IMR-90 (cell line): ENCODE measurements at regions not wholly inside any gene's neighbourhood (a gene's known extent, or its start where the extent isn't known, plus 50 kb on each side); places are given as distances from the start of the nearest gene placed in this dataset.

Experiments
- ATAC-seq: fragments of 200-7000 bp; cut with Tn5 transposase; 2 replicates; pipeline ENCODE4 v1.9.1; 2020; ENCODE audit warnings: low read depth, mild to moderate bottlenecking, moderate library complexity
- BruUV-seq: library from RNA; stranded (reverse); fragments of 400-500 nt; replicated peaks from 2 replicates; lab custom pipeline; 2021; lab: Mats Ljungman, UMichigan
- CTCF ChIA-PET: fragments of 300-600 bp; formaldehyde crosslinking; extraction: SDS; loops from one replicate; lab custom pipeline; 2021; ENCODE audit warnings: antibody characterized with exemption; lab: Yijun Ruan, JAX
- POLR2A ChIA-PET: fragments of 300-600 bp; sonication (Branson Sonifier 250); formaldehyde crosslinking; loops from one replicate; lab custom pipeline; 2022; ENCODE audit warnings: antibody characterized with exemption; ENCODE audit not compliant: unreplicated experiment; lab: Charles Lee
- DNase-seq: peaks from one replicate; pipeline ENCODE4 v3.0.0; 2013
- H2AFZ ChIP-seq: replicated peaks from 2 replicates; pipeline ENCODE3; 2013; ENCODE audit warnings: low read length, mild to moderate bottlenecking; ENCODE audit not compliant: poor library complexity
- H2AK5ac ChIP-seq: 2 replicates; pipeline ENCODE4 v1.6.1; 2013; ENCODE audit warnings: low read depth, low read length, inconsistent platforms
- H2AK9ac ChIP-seq: replicated peaks from 2 replicates; pipeline ENCODE3; 2013; ENCODE audit warnings: mild to moderate bottlenecking, low read depth, low read length, moderate library complexity; ENCODE audit not compliant: poor library complexity
- H2BK120ac ChIP-seq: 2 replicates; pipeline ENCODE4 v1.6.1; 2013; ENCODE audit warnings: low read depth, low read length, inconsistent platforms
- H2BK15ac ChIP-seq: 3 replicates; pipeline ENCODE4 v1.6.1; 2013; ENCODE audit warnings: low read depth, low read length, inconsistent platforms
- H2BK20ac ChIP-seq: 2 replicates; pipeline ENCODE4 v1.6.1; 2013; ENCODE audit warnings: low read depth, mild to moderate bottlenecking, inconsistent platforms, low read length, moderate library complexity
- H2BK5ac ChIP-seq: 2 replicates; pipeline ENCODE4 v1.6.1; 2013; ENCODE audit warnings: mild to moderate bottlenecking, low read depth, low read length, inconsistent platforms; ENCODE audit not compliant: poor library complexity, severe bottlenecking
- H3K14ac ChIP-seq: replicated peaks from 2 replicates; pipeline ENCODE4 v1.6.1; 2013; ENCODE audit warnings: low read depth, low read length, inconsistent platforms
- H3K18ac ChIP-seq: 2 replicates; pipeline ENCODE4 v1.6.1; 2013; ENCODE audit warnings: low read depth, low read length, control low read depth
- H3K23ac ChIP-seq: 2 replicates; pipeline ENCODE4 v1.6.1; 2013; ENCODE audit warnings: low read depth, low read length, inconsistent platforms
- H3K27ac ChIP-seq: 2 replicates; pipeline ENCODE4 v1.5.1; 2013; ENCODE audit warnings: mild to moderate bottlenecking, control low read depth, low read length; ENCODE audit not compliant: insufficient read depth
- H3K27me3 ChIP-seq: 2 replicates; pipeline ENCODE4 v1.6.1; 2013; ENCODE audit warnings: low read length; ENCODE audit not compliant: control insufficient read depth, insufficient read depth
- H3K36me3 ChIP-seq: 2 replicates; pipeline ENCODE4 v1.6.1; 2013; ENCODE audit warnings: low read length, mixed read lengths; ENCODE audit not compliant: control insufficient read depth, insufficient read depth
- H3K4ac ChIP-seq: 2 replicates; pipeline ENCODE4 v1.6.1; 2013; ENCODE audit warnings: low read depth, low read length, inconsistent platforms
- H3K4me1 ChIP-seq: 2 replicates; pipeline ENCODE4 v1.6.1; 2013; ENCODE audit warnings: low read length, mixed read lengths; ENCODE audit not compliant: control insufficient read depth, insufficient read depth
- H3K4me2 ChIP-seq: 2 replicates; pipeline ENCODE4 v1.6.1; 2013; ENCODE audit warnings: low read depth, mild to moderate bottlenecking, control low read depth, low read length, moderate library complexity
- H3K4me3 ChIP-seq: 2 replicates; pipeline ENCODE4 v1.5.1; 2013; ENCODE audit warnings: low read depth, mild to moderate bottlenecking, control low read depth, low read length, moderate library complexity; ENCODE audit not compliant: insufficient read depth
- H3K56ac ChIP-seq: 2 replicates; pipeline ENCODE4 v1.6.1; 2013; ENCODE audit warnings: low read length, inconsistent platforms; ENCODE audit not compliant: insufficient read depth; ENCODE audit errors: extremely low read depth
- H3K79me1 ChIP-seq, 2 experiments: 2 replicates each; pipeline ENCODE4 v1.6.1; 2013; ENCODE audit warnings: low read length in 2 of 2, inconsistent platforms in 1 of 2, low read depth in 1 of 2
- H3K9ac ChIP-seq: 2 replicates; pipeline ENCODE4 v1.6.1; 2013; ENCODE audit warnings: low read depth, low read length, control low read depth
- H3K9me1 ChIP-seq: 2 replicates; pipeline ENCODE4 v1.6.1; 2013; ENCODE audit warnings: low read length, inconsistent platforms; ENCODE audit not compliant: insufficient read depth
- H3K9me3 ChIP-seq: 2 replicates; pipeline ENCODE4 v1.6.1; 2013; ENCODE audit warnings: low read length; ENCODE audit not compliant: control insufficient read depth, insufficient read depth
- H4K20me1 ChIP-seq: 2 replicates; pipeline ENCODE4 v1.6.1; 2013; ENCODE audit warnings: low read length, inconsistent platforms; ENCODE audit not compliant: insufficient read depth
- H4K5ac ChIP-seq: 2 replicates; pipeline ENCODE4 v1.6.1; 2013; ENCODE audit warnings: mild to moderate bottlenecking, low read depth, low read length, control low read depth
- H4K8ac ChIP-seq, 2 experiments: 2 replicates each; pipeline ENCODE4 v1.6.1; 2013; ENCODE audit warnings: low read depth in 2 of 2, low read length in 2 of 2, control low read depth in 1 of 2, inconsistent platforms in 1 of 2
- H4K91ac ChIP-seq: 2 replicates; pipeline ENCODE4 v1.6.1; 2013; ENCODE audit warnings: low read depth, low read length, inconsistent platforms; ENCODE audit not compliant: insufficient read depth
- MXI1 ChIP-seq: IDR thresholded peaks from 2 replicates; pipeline ENCODE4 v1.6.1; 2012; ENCODE audit warnings: low read depth, mild to moderate bottlenecking, low read length, moderate library complexity, borderline replicate concordance
- whole genome bisulfite sequencing, 2 experiments: methylation state at CpG; one replicate each; pipeline versions ENCODE4 v1.1.5 to v1.1.7; 2013; ENCODE audit warnings: missing lambda C conversion rate in 2 of 2; ENCODE audit not compliant: insufficient read length in 1 of 2; ENCODE audit errors: extremely low coverage in 2 of 2; 5-methylcytosine and 5-hydroxymethylcytosine counted together
- dilution Hi-C: fragments of 300-500 bp; cut with HindIII; formaldehyde crosslinking; loops from one replicate; pipeline ENCODE4 v1.14.3; 2018; ENCODE audit warnings: low sequenced_read_pairs; ENCODE audit not compliant: unreplicated experiment
- in situ Hi-C: fragments of 300-500 bp; cut with MboI; formaldehyde crosslinking; loops from 3 replicates; pipeline ENCODE4 v1.14.3; 2019; ENCODE audit warnings: low sequenced_read_pairs, inconsistent platforms, mixed read lengths
- intact Hi-C: fragments of 100-400 bp; cut with micrococcal nuclease; formaldehyde crosslinking; loops from 2 replicates; pipeline ENCODE4 v1.10.0; 2022

DNA sequence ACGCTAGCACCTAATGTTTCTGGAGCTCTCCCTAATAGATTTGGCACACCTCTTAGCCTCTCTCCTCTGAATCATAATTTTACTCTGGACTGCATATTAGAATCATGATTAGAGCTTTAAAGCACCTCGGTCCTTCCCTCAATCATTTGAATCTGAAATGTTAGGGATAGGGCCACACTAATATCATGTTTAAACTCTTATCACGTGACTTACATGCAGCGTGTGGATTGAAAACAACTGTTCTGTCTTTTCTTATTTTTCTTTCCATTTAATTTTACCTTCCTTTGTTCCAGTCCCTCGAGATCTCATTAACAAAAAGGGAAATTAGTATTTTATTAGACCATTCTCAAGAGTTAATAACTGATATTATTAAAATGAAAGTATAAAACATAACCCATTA, 762.5 kb upstream of the FLRT2 start:
- H2BK20ac ChIP-seq, result no peak overlapping the region
- intact Hi-C loops (no loop called here), in situ Hi-C loops (no loop called here), dilution Hi-C loops (no loop called here)
- H4K5ac ChIP-seq, result no peak overlapping the region
- WGBS, 2 experiments, result no CpG with 5 or more reads among the region's 5 CpGs
- H3K27ac ChIP-seq, result no peak overlapping the region
- H3K56ac ChIP-seq, result no peak overlapping the region
- H3K18ac ChIP-seq, result no peak overlapping the region
- no peak for ATAC-seq
- H3K9me1 ChIP-seq, result no peaks in the 10 kb centered on the region
- no peak overlapping the region for H2BK15ac ChIP-seq
- H3K23ac ChIP-seq, result no peak overlapping the region
- no peak overlapping the region for H2AK5ac ChIP-seq
- POLR2A ChIA-PET, result no interaction called here
- BruUV-seq, result no TSS peak
- H2AFZ ChIP-seq, result no peak overlapping the region
- H2BK5ac ChIP-seq, result no peak overlapping the region
- H3K4me1 ChIP-seq, result no peaks in the 10 kb centered on the region
- no peak overlapping the region for H3K9ac ChIP-seq
- no peak overlapping the region for H3K14ac ChIP-seq
- no peak overlapping the region for H3K4ac ChIP-seq
- no peak overlapping the region for H3K4me3 ChIP-seq
- H3K36me3 ChIP-seq, result no peaks in the 10 kb centered on the region
- no peak overlapping the region for H4K91ac ChIP-seq
- H3K79me1 ChIP-seq, result no peaks in the 10 kb centered on the region
- no peak overlapping the region for H4K8ac ChIP-seq
- no peak overlapping the region for H2AK9ac ChIP-seq
- H3K9me3 ChIP-seq, result peaks cover 6% of the 10 kb centered on the region; the same call in 1 of the 2 replicates
- H3K27me3 ChIP-seq, result no peaks in the 10 kb centered on the region
- no peak for TF ChIP-seq MXI1
- H3K4me2 ChIP-seq, result no peak overlapping the region
- H4K20me1 ChIP-seq, result no peaks in the 10 kb centered on the region
- CTCF ChIA-PET, result no interaction called here
- no peak for DNase-seq
- H2BK120ac ChIP-seq, result no peak overlapping the region
